Eye (tissue), 1 donor: ENCODE measurements at regions not wholly inside any gene's neighbourhood (a gene's known extent, or its start where the extent isn't known, plus 50 kb on each side); places are given as distances from the start of the nearest gene placed in this dataset.

Experiments used
- DNase-seq: peaks from one replicate; pipeline ENCODE4 v3.0.0-alpha.2; 2015

DNA sequence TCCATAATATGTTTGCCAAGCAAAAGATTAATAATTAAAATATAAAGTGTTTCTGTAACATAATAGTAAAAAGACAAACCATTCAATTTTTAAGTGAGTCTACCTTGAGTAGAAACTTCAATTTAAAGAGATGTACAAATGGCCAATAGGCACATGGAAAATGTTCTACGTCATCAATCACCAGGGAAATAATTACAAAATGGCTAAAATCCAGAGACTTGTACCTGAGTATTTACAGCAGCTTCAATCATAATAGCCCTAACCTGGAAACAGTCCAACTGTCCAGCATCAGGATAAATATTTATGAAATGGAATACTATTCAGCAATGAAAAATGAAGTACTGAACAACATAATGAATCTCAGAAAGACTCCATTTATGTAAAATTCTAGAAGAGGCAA is 95.5 kb upstream of the FAR2 start:
- no peak for DNase-seq

GRCh38 chr12:29054858-29055663 is 94.0 kb upstream of the FAR2 start:
- peak; percentile 63 for DNase-seq

- DNase-seq, result peak; percentile 77
Observed at GRCh38 chr12:29066011-29066588, 83.0 kb upstream of the FAR2 start.

GRCh38 chr12:29067430-29067829 is 81.6 kb upstream of the FAR2 start:
- no peak for DNase-seq

DNA sequence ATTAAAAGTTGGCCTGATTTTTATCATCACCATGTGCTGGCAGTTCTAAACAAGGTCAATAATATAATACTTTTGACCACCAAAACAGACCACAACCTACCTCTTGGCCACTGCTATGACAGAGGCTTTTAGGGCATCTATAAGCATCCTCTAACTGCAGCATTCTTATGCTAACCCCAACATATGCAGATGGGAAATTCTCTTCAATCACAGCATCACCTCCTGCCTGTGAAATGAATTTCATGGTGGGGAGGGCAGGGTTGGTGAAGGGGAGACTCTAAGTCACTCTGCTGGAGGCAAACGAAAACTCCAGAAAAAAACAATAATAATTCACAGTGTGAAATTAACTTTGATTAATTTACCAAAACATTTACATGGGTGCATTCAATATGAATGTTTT is 78.8 kb upstream of the FAR2 start:
- DNase-seq, result no peak

GRCh38 chr12:29071099-29071498 is 78.0 kb upstream of the FAR2 start:
- no peak for DNase-seq

DNA sequence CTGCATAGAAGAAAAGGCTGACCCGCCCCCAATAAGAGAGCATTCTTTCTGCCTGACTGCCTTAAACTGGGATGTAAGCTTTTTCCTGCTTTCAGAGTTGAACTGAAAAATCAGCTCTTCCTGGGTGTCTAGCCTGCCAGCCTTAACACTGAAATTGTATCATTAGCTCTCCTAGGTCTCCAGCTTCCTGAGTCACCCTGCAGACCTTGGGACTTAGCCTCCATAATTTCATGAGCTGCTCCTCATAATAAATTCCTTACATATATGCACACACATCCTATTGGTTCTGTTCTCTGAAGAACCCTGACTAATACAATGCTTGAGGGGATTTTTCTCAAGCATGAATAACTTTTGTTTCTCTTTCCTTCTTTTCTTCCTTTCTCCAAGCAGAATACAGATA is 76.4 kb upstream of the FAR2 start:
- no peak for DNase-seq

- DNase-seq, result peak; percentile 79
Observed at GRCh38 chr12:29073631-29074239, 75.3 kb upstream of the FAR2 start.

- no peak for DNase-seq
Observed at GRCh38 chr12:29081101-29081500, 68.0 kb upstream of the FAR2 start.

GRCh38 chr12:29082522-29082921 is 66.6 kb upstream of the FAR2 start:
- DNase-seq, result no peak

- no peak for DNase-seq
Observed at GRCh38 chr12:29086325-29087271, 62.5 kb upstream of the FAR2 start.

GRCh38 chr12:29088611-29089219 is 60.4 kb upstream of the FAR2 start:
- DNase-seq, result no peak
